ENCODE measurements at regions not wholly inside any gene's neighbourhood (a gene's known extent, or its start where the extent isn't known, plus 50 kb on each side); places are given as distances from the start of the nearest gene placed in this dataset.

- Histone ChIP-seq H3K27me3 (ENCODE audit: insufficient read depth, low read depth) (no peaks in the 10 kb centered on the region), H3K4me1 (ENCODE audit: low read depth, poor library complexity, severe bottlenecking) (no peaks in the 10 kb centered on the region), H2AFZ (ENCODE audit: low read depth) (no peak overlapping the region), H4K20me1 (ENCODE audit: insufficient read depth) (no peaks in the 10 kb centered on the region), H3K4me2 (no peak overlapping the region), H3K9ac (no peak overlapping the region), H3K36me3 (ENCODE audit: insufficient read depth) (no peaks in the 10 kb centered on the region), H3K27ac (no peak overlapping the region), H3K4me3 (IDR thresholded peaks at IDR 0.05; ENCODE audit: insufficient read depth, low read depth, low read length) (no peak overlapping the region), H3K79me2 (ENCODE audit: insufficient read depth, low read depth) (no peaks in the 10 kb centered on the region)
- TF ChIP-seq, protein P1, sequence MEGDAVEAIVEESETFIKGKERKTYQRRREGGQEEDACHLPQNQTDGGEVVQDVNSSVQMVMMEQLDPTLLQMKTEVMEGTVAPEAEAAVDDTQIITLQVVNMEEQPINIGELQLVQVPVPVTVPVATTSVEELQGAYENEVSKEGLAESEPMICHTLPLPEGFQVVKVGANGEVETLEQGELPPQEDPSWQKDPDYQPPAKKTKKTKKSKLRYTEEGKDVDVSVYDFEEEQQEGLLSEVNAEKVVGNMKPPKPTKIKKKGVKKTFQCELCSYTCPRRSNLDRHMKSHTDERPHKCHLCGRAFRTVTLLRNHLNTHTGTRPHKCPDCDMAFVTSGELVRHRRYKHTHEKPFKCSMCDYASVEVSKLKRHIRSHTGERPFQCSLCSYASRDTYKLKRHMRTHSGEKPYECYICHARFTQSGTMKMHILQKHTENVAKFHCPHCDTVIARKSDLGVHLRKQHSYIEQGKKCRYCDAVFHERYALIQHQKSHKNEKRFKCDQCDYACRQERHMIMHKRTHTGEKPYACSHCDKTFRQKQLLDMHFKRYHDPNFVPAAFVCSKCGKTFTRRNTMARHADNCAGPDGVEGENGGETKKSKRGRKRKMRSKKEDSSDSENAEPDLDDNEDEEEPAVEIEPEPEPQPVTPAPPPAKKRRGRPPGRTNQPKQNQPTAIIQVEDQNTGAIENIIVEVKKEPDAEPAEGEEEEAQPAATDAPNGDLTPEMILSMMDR (conservative IDR thresholded peaks at IDR 0.05; ENCODE audit: low read depth, low read length), result no peak
Measured at GRCh38 chr4:163012816-163013215, 153.9 kb downstream of the NAF1 start.

- TF ChIP-seq, protein P1 (conservative IDR thresholded peaks at IDR 0.05; ENCODE audit: low read depth, low read length), result no peak
- Histone ChIP-seq H3K4me2 (no peak overlapping the region), H2AFZ (ENCODE audit: low read depth) (no peak overlapping the region)
Measured at GRCh38 chr4:163003979-163004378, 162.7 kb downstream of the NAF1 start.

DNA sequence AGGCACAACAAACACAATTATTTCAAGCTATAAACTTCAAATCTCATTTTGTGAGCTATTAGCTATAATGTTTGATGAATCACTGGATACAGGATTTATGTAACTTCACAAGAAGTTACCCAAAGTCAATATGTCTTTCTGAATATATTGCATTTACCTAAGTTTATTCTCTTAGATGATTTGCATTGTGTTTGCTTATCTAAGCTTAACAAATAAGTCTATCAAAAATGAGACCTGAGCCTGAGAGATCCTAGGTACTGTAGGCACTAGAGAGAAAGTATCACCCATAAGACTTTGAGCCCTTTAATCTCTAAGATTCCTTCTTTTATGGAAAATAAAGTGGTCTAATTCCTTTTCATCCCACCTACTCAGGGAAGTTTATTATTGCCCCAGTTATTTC, 178.2 kb downstream of the NAF1 start:
- H3K9ac ChIP-seq, result no peak overlapping the region
- no peaks in the 10 kb centered on the region for H3K4me1 ChIP-seq (ENCODE audit: low read depth, poor library complexity, severe bottlenecking)
- H3K27me3 ChIP-seq (ENCODE audit: insufficient read depth, low read depth), result no peaks in the 10 kb centered on the region
- TF ChIP-seq, protein P1 (conservative IDR thresholded peaks at IDR 0.05; ENCODE audit: low read depth, low read length), result no peak
- H2AFZ ChIP-seq (ENCODE audit: low read depth), result no peak overlapping the region
- no peaks in the 10 kb centered on the region for H3K36me3 ChIP-seq (ENCODE audit: insufficient read depth)
- no peak overlapping the region for H3K4me2 ChIP-seq
- no peak overlapping the region for H3K4me3 ChIP-seq (IDR thresholded peaks at IDR 0.05; ENCODE audit: insufficient read depth, low read depth, low read length)
- no peaks in the 10 kb centered on the region for H4K20me1 ChIP-seq (ENCODE audit: insufficient read depth)
- no peaks in the 10 kb centered on the region for H3K79me2 ChIP-seq (ENCODE audit: insufficient read depth, low read depth)
- no peak overlapping the region for H3K27ac ChIP-seq

More at GRCh38 chr4:163003979-163004378, 162.7 kb downstream of the NAF1 start:
- Histone ChIP-seq H3K79me2 (ENCODE audit: insufficient read depth, low read depth) (no peaks in the 10 kb centered on the region), H3K27ac (no peak overlapping the region), H3K27me3 (ENCODE audit: insufficient read depth, low read depth) (no peaks in the 10 kb centered on the region), H3K4me3 (IDR thresholded peaks at IDR 0.05; ENCODE audit: insufficient read depth, low read depth, low read length) (no peak overlapping the region), H4K20me1 (ENCODE audit: insufficient read depth) (no peaks in the 10 kb centered on the region), H3K36me3 (ENCODE audit: insufficient read depth) (no peaks in the 10 kb centered on the region), H3K9ac (no peak overlapping the region), H3K4me1 (ENCODE audit: low read depth, poor library complexity, severe bottlenecking) (no peaks in the 10 kb centered on the region)

GRCh38 chr4:162985131-162985530, 181.6 kb downstream of the NAF1 start:
- Histone ChIP-seq H3K4me2 (no peak overlapping the region), H3K4me3 (IDR thresholded peaks at IDR 0.05; ENCODE audit: insufficient read depth, low read depth, low read length) (no peak overlapping the region), H3K9ac (no peak overlapping the region), H4K20me1 (ENCODE audit: insufficient read depth) (no peaks in the 10 kb centered on the region), H3K27ac (no peak overlapping the region), H3K79me2 (ENCODE audit: insufficient read depth, low read depth) (no peaks in the 10 kb centered on the region), H3K27me3 (ENCODE audit: insufficient read depth, low read depth) (no peaks in the 10 kb centered on the region), H3K4me1 (ENCODE audit: low read depth, poor library complexity, severe bottlenecking) (no peaks in the 10 kb centered on the region), H3K36me3 (ENCODE audit: insufficient read depth) (no peaks in the 10 kb centered on the region), H2AFZ (ENCODE audit: low read depth) (no peak overlapping the region)
- TF ChIP-seq, protein P1 (conservative IDR thresholded peaks at IDR 0.05; ENCODE audit: low read depth, low read length), result no peak
